ENCODE measurements at regions not wholly inside any gene's neighbourhood (a gene's known extent, or its start where the extent isn't known, plus 50 kb on each side); places are given as distances from the start of the nearest gene placed in this dataset.

- TF ChIP-seq POLR2AphosphoS5 (IDR thresholded peaks at IDR 0.05; ENCODE audit: low read depth, low read length) (no peak), TAF1 (IDR thresholded peaks at IDR 0.05; ENCODE audit: borderline replicate concordance, insufficient read depth, low read length) (no peak)
Measured at GRCh38 chr18:46297621-46298020, 193.4 kb downstream of the HAUS1 start.

Data from PFSK-1 (cell line).